IPS DF 6.9 (cell line): ENCODE measurements at regions not wholly inside any gene's neighbourhood (a gene's known extent, or its start where the extent isn't known, plus 50 kb on each side); places are given as distances from the start of the nearest gene placed in this dataset.
"Not testable (repeated sequence)": the region's sequence is repeated elsewhere in the genome, so short reads cannot be mapped to it uniquely, and the experiment has no call there.

Source experiments
- DNase-seq: peaks from one replicate; pipeline ENCODE4 v3.0.0-alpha.2; 2013; ENCODE audit warnings: low read depth, low spot score
- H3K27ac ChIP-seq: one replicate; pipeline ENCODE4 v1.5.1; 2013; ENCODE audit warnings: low read length, control low read depth
- H3K27me3 ChIP-seq: 2 replicates; pipeline ENCODE4 v1.6.1; 2013; ENCODE audit warnings: mild to moderate bottlenecking, low read length; ENCODE audit not compliant: control insufficient read depth, insufficient read depth
- H3K36me3 ChIP-seq: 2 replicates; pipeline ENCODE4 v1.6.1; 2013; ENCODE audit warnings: low read length; ENCODE audit not compliant: control insufficient read depth, insufficient read depth
- H3K4me1 ChIP-seq: 2 replicates; pipeline ENCODE4 v1.6.1; 2013; ENCODE audit warnings: low read length; ENCODE audit not compliant: control insufficient read depth, insufficient read depth
- H3K4me3 ChIP-seq: 2 replicates; pipeline ENCODE4 v1.5.1; 2013; ENCODE audit warnings: mild to moderate bottlenecking, low read length
- H3K9me3 ChIP-seq: 2 replicates; pipeline ENCODE4 v1.6.1; 2013; ENCODE audit warnings: low read length, inconsistent platforms; ENCODE audit not compliant: control insufficient read depth, insufficient read depth
- WGBS: extraction: QIAGEN DNeasy Blood & Tissue Kit; methylation state at CpG from one replicate; pipeline ENCODE4 v1.1.7; 2013; ENCODE audit warnings: mixed read lengths, missing lambda C conversion rate; ENCODE audit not compliant: insufficient read length, insufficient coverage; 5-methylcytosine and 5-hydroxymethylcytosine counted together

DNA sequence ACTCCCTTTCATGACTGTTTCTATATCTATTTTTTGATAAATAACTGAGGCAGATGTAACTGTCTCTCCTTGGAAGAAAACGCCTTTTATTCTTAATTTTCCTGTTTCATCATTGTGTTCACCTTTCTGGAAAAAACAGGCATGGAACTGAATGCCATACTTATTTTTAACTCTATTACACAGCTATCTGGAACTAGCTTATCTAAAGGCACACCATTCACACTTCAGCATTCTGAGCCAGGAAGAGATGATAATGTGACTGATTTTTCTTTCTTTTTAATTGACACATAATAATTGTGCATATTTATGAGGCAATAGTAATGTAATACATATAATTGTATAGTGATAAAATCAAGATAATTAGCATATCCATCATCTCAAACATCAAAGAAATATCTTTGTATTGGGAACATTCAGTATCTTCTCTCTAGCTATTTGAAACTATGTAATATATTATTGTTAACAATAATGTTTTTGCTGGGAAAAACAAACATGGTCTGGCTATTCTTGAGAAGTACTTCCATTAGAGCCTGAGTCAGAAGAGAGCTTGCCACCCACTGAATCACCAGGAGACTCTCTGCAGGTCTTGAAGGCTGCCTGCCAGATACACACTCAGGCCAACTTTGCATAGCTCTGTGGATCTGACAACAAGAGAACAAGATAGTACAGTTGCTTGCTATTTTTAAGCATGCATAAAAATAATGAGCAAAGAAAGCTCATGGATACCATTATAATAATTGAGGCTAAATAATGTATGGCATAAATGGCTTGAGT is 501.0 kb upstream of the EDIL3 start:
- Histone ChIP-seq H3K9me3 (no peaks in the 10 kb centered on the region), H3K4me1 (no peaks in the 10 kb centered on the region), H3K4me3 (no peak overlapping the region), H3K36me3 (no peaks in the 10 kb centered on the region), H3K27me3 (no peaks in the 10 kb centered on the region), H3K27ac (no peak overlapping the region)
- DNase-seq, result no peak
- WGBS, result no CpG with 5 or more reads among the region's 1 CpG

GRCh38 chr5:84881737-84882136 is 497.1 kb upstream of the EDIL3 start:
- Histone ChIP-seq H3K27me3 (no peaks in the 10 kb centered on the region), H3K27ac (no peak overlapping the region), H3K4me3 (no peak overlapping the region), H3K9me3 (no peaks in the 10 kb centered on the region), H3K4me1 (no peaks in the 10 kb centered on the region), H3K36me3 (no peaks in the 10 kb centered on the region)
- DNase-seq, result no peak
- no CpG with 5 or more reads among the region's 4 CpGs for WGBS

GRCh38 chr5:84874196-84874595 is 489.5 kb upstream of the EDIL3 start:
- H3K9me3 ChIP-seq, result no peaks in the 10 kb centered on the region
- no peak overlapping the region for H3K4me3 ChIP-seq
- no peaks in the 10 kb centered on the region for H3K4me1 ChIP-seq
- no peaks in the 10 kb centered on the region for H3K36me3 ChIP-seq
- H3K27me3 ChIP-seq, result no peaks in the 10 kb centered on the region
- H3K27ac ChIP-seq, result no peak overlapping the region
- no peak for DNase-seq

DNA sequence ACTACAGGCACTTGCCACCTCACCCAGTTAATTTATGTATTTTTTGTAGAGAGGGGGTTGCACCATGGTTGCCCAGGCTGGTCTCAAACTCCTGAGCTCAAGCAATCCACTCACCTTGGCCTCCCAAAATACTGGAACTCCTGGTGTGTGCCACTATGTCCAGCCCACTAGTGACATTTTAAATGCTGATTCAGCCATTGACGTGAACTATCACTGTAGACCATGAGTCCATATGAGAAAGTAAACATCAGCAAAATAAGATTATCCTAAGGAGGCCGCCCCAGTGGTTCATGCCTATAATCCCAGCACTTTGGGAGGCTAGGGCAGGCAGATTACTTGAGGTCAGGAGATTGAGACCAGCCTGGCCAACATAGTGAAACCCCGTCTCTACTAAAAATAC is 488.1 kb upstream of the EDIL3 start:
- H3K4me3 ChIP-seq, result no peak overlapping the region
- H3K36me3 ChIP-seq, result no peaks in the 10 kb centered on the region
- no peaks in the 10 kb centered on the region for H3K9me3 ChIP-seq
- WGBS, result no CpG with 5 or more reads among the region's 3 CpGs
- no peaks in the 10 kb centered on the region for H3K27me3 ChIP-seq
- no peaks in the 10 kb centered on the region for H3K4me1 ChIP-seq
- no peak for DNase-seq
- H3K27ac ChIP-seq, result no peak overlapping the region

GRCh38 chr5:84870369-84870768 is 485.7 kb upstream of the EDIL3 start:
- DNase-seq, result no peak
- Histone ChIP-seq H3K36me3 (no peaks in the 10 kb centered on the region), H3K27ac (no peak overlapping the region), H3K4me3 (no peak overlapping the region), H3K27me3 (no peaks in the 10 kb centered on the region), H3K9me3 (no peaks in the 10 kb centered on the region), H3K4me1 (no peaks in the 10 kb centered on the region)
- WGBS, result no CpG with 5 or more reads among the region's 1 CpG

DNA sequence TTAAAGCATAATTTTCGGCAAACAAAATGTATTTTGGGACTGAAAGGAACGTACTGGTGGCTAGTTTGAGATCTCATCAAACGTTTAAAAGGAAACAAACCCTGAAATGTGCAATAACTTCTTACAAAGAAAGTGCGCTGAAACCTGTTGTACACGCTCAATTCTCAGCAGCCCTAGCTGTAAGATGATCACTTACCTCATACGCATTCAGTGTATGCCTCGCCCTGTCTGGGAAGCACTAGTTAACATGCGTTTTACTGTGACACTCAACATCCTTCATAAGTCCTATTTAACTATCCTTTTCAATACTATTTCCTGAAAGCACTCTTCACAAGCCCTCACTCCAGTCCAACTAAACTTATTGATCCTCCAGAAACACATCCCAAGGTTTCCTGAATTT is 485.0 kb upstream of the EDIL3 start:
- Histone ChIP-seq H3K27ac (no peak overlapping the region), H3K4me3 (no peak overlapping the region), H3K4me1 (0 out of 2 replicates have a peak, but pooled peaks cover 1% of the 10 kb centered on the region), H3K27me3 (no peaks in the 10 kb centered on the region), H3K9me3 (no peaks in the 10 kb centered on the region), H3K36me3 (no peaks in the 10 kb centered on the region)
- WGBS, result no CpG with 5 or more reads among the region's 8 CpGs
- DNase-seq, result no peak

GRCh38 chr5:84863936-84864335 is 479.3 kb upstream of the EDIL3 start:
- not testable (repeated sequence) for H3K36me3 ChIP-seq, H3K4me3 ChIP-seq, H3K27ac ChIP-seq, DNase-seq, H3K9me3 ChIP-seq, H3K4me1 ChIP-seq, H3K27me3 ChIP-seq
- no CpG with 5 or more reads among the region's 19 CpGs for WGBS

GRCh38 chr5:84863020-84863419 is 478.3 kb upstream of the EDIL3 start:
- no peaks in the 10 kb centered on the region for H3K9me3 ChIP-seq
- no peaks in the 10 kb centered on the region for H3K36me3 ChIP-seq
- 0 out of 2 replicates have a peak, but pooled peaks cover 1% of the 10 kb centered on the region for H3K4me1 ChIP-seq
- no CpG with 5 or more reads among the region's 1 CpG for WGBS
- DNase-seq, result no peak
- H3K4me3 ChIP-seq, result no peak overlapping the region
- no peaks in the 10 kb centered on the region for H3K27me3 ChIP-seq
- no peak overlapping the region for H3K27ac ChIP-seq

GRCh38 chr5:84862132-84862531 is 477.5 kb upstream of the EDIL3 start:
- 0 out of 2 replicates have a peak, but pooled peaks cover 1% of the 10 kb centered on the region for H3K4me1 ChIP-seq
- H3K9me3 ChIP-seq, result no peaks in the 10 kb centered on the region
- H3K36me3 ChIP-seq, result no peaks in the 10 kb centered on the region
- no peak for DNase-seq
- WGBS, result no CpG with 5 or more reads among the region's 7 CpGs
- no peak overlapping the region for H3K4me3 ChIP-seq
- H3K27me3 ChIP-seq, result no peaks in the 10 kb centered on the region
- H3K27ac ChIP-seq, result no peak overlapping the region

GRCh38 chr5:84861306-84861705 is 476.6 kb upstream of the EDIL3 start:
- Histone ChIP-seq H3K9me3 (no peaks in the 10 kb centered on the region), H3K4me3 (no peak overlapping the region), H3K27me3 (no peaks in the 10 kb centered on the region), H3K4me1 (0 out of 2 replicates have a peak, but pooled peaks cover 1% of the 10 kb centered on the region), H3K27ac (no peak overlapping the region), H3K36me3 (no peaks in the 10 kb centered on the region)
- no CpG with 5 or more reads among the region's 2 CpGs for WGBS
- DNase-seq, result no peak

DNA sequence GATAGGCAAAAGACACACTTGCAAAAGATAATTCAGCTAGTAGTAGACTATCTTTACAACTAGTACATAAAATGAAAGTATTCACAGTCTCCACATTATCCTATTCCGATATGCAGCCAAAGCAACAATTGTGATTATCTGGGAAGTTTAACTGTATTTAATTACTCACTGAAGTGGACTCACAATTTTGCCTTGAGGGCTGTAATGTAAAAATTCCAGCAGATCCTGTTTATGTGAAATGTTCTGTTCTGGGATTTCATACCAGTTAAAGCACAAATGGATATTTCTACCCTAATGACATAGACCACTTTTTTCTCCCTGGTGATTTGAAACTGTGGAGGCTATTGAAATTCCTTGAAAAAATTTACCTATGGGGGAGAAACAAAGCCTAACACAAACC is 474.4 kb upstream of the EDIL3 start:
- DNase-seq, result no peak

More for the DNA sequence above, 474.4 kb upstream of the EDIL3 start:
- Histone ChIP-seq H3K27me3 (no peaks in the 10 kb centered on the region), H3K36me3 (no peaks in the 10 kb centered on the region), H3K9me3 (no peaks in the 10 kb centered on the region), H3K27ac (no peak overlapping the region), H3K4me1 (no peaks in the 10 kb centered on the region), H3K4me3 (no peak overlapping the region)
- no CpG with 5 or more reads among the region's 1 CpG for WGBS
